ENCODE measurements at regions not wholly inside any gene's neighbourhood (a gene's known extent, or its start where the extent isn't known, plus 50 kb on each side); places are given as distances from the start of the nearest gene placed in this dataset.

- no peak overlapping the region for H3K27ac ChIP-seq
- DNase-seq (ENCODE audit: low spot score): no peak
- TF ChIP-seq CTCF (conservative IDR thresholded peaks at IDR 0.05; ENCODE audit: low read depth): no peak
- CTCF ChIA-PET: interaction anchor here (0.6 kb wide), 1 partner anchor 40 kb away, joined by 4 read pairs; no protein-coding TSS in a partner anchor
- POLR2A ChIA-PET (ENCODE audit: low non-redundant PET): no interaction called here
Measured at GRCh38 chr12:38961012-38961411, 55.6 kb upstream of the CPNE8 start.

- TF ChIP-seq CTCF (conservative IDR thresholded peaks at IDR 0.05; ENCODE audit: low read depth): no peak
- DNase-seq (ENCODE audit: low spot score): peak; percentile 12
- H3K27ac ChIP-seq: no peak overlapping the region
- POLR2A ChIA-PET (ENCODE audit: low non-redundant PET): no interaction called here
- CTCF ChIA-PET: no interaction called here
Measured at GRCh38 chr12:38956337-38956736, 50.9 kb upstream of the CPNE8 start.

All from RWPE1 (cell line).